ENCODE measurements at regions not wholly inside any gene's neighbourhood (a gene's known extent, or its start where the extent isn't known, plus 50 kb on each side); places are given as distances from the start of the nearest gene placed in this dataset.

DNA sequence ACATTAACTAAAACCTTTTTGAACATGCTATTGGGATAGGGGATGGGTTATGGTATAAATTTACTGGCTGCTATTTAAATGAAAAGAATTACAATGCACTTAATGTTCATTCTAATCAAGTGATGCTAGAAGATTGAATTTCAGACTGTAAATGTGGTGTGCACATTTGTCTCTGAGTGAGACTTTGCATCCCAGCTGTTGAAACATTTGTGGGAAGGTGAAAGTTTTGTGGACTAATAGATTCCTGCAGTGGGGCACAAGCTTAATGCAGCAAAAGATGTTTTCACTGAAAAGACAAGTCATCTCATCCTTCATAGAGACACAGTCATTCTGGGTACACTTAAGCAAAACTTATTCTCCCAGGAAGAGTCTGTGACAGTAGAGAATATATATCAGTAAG is 323.6 kb downstream of the NFIB start:
- Histone ChIP-seq H2AFZ (ENCODE audit: low read depth, low read length) (no peak overlapping the region), H4K20me1 (replicated peaks; ENCODE audit: control insufficient read depth, insufficient read depth, low read length) (no peaks in the 10 kb centered on the region), H3K9ac (ENCODE audit: insufficient read depth in 1 of 2, low read depth in 2 of 2, low read length in 2 of 2) (no peak overlapping the region), H3K4me2 (ENCODE audit: insufficient read depth, low read length) (no peak overlapping the region), H3K27me3 (ENCODE audit: control insufficient read depth in 2 of 2, insufficient read depth in 2 of 2, low read length in 2 of 2) (no peaks in the 10 kb centered on the region; a peak in 1 of 5 replicates), H3K4me1 (replicated peaks in 1 of 2; ENCODE audit: control insufficient read depth in 2 of 2, insufficient read depth in 2 of 2, low read length in 2 of 2) (no peaks in the 10 kb centered on the region), H3K36me3 (ENCODE audit: control insufficient read depth, insufficient read depth, low read length) (no peaks in the 10 kb centered on the region), H3K27ac (ENCODE audit: extremely low read depth, low read depth, low read length) (no peak overlapping the region), H3K4me3 (no peak overlapping the region), H3K9me1 (ENCODE audit: control insufficient read depth, insufficient read depth, low read length) (no peaks in the 10 kb centered on the region), H3K79me2 (ENCODE audit: control insufficient read depth, insufficient read depth, low read length) (no peaks in the 10 kb centered on the region), H3K9me3 (replicated peaks; ENCODE audit: control insufficient read depth, insufficient read depth, low read depth, low read length) (no peaks in the 10 kb centered on the region)
- no peak for ATAC-seq
- intact Hi-C loops (cut with micrococcal nuclease) (no loop called here), in situ Hi-C loops (cut with MboI) (no loop called here)
- no TSS peak for BruUV-seq (replicated peaks)
- no peak for TF ChIP-seq TSC22D4 (tag; IDR thresholded peaks at IDR 0.05)
- TF ChIP-seq ZNF184 (CRISPR knock-in tag; IDR thresholded peaks at IDR 0.05): no peak
- TF ChIP-seq ERF (CRISPR knock-in tag; IDR thresholded peaks at IDR 0.05): no peak
- TF ChIP-seq, protein P1, sequence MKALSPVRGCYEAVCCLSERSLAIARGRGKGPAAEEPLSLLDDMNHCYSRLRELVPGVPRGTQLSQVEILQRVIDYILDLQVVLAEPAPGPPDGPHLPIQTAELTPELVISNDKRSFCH (CRISPR knock-in tag; IDR thresholded peaks at IDR 0.05): no peak
- TF ChIP-seq, protein P1 (tag; IDR thresholded peaks at IDR 0.05): no peak
- TF ChIP-seq KAT2B (IDR thresholded peaks at IDR 0.05; ENCODE audit: low read depth, low read length): no peak
- no peak for TF ChIP-seq HCFC1 (IDR thresholded peaks at IDR 0.05; ENCODE audit: low read depth, low read length)
- FAIRE-seq: no peak
- CTCF ChIA-PET (ENCODE audit: low intra/inter-chr PET ratio): no interaction called here
- POLR2A ChIA-PET: interaction anchor here (1.1 kb wide), 1 partner anchor 10 kb away, joined by 4 read pairs; no protein-coding TSS in a partner anchor
- DNase-seq (ENCODE audit: extremely low read depth in 1 of 4, low spot score in 3 of 4): no peak

DNA sequence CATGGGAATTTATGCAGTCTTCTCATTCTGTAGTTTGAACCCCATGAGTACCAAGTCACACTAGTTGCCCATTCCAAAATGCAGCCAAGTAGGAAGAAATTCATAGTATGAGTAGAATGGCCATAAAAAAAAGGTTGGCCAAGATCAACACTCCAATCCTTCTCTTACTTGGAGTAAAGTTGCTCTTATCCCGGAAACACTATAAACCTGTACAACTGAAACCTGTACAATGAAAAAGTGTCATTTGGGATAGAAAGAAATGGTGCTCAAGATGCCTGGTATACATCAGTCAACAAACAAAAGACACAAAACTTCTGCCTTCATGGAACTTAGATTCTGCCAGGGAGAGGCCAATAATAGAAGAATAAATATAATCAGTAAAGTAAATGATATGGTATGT is 325.0 kb downstream of the NFIB start:
- no peaks in the 10 kb centered on the region; a peak in 1 of 5 replicates for H3K27me3 ChIP-seq (ENCODE audit: control insufficient read depth in 2 of 2, insufficient read depth in 2 of 2, low read length in 2 of 2)
- H3K9me3 ChIP-seq (replicated peaks; ENCODE audit: control insufficient read depth, insufficient read depth, low read depth, low read length): no peaks in the 10 kb centered on the region
- H3K9me1 ChIP-seq (ENCODE audit: control insufficient read depth, insufficient read depth, low read length): no peaks in the 10 kb centered on the region
- H2AFZ ChIP-seq (ENCODE audit: low read depth, low read length): no peak overlapping the region
- WGBS (ENCODE audit: insufficient coverage, low coverage, missing lambda C conversion rate): 0% methylated on average over 1 of the region's 1 CpG
- CTCF ChIA-PET (ENCODE audit: low intra/inter-chr PET ratio): no interaction called here
- POLR2A ChIA-PET: interaction anchor here (0.6 to 0.7 kb wide), 2 partner anchors 371 to 1063 kb away, joined by 3 to 5 read pairs; no protein-coding TSS in a partner anchor
- no peak for DNase-seq (ENCODE audit: extremely low read depth in 1 of 4, low spot score in 3 of 4)
- H3K36me3 ChIP-seq (ENCODE audit: control insufficient read depth, insufficient read depth, low read length): no peaks in the 10 kb centered on the region
- H3K4me3 ChIP-seq: no peak overlapping the region
- FAIRE-seq: no peak
- TF ChIP-seq ZNF785 (CRISPR knock-in tag; IDR thresholded peaks at IDR 0.05): no peak
- TF ChIP-seq, protein P2, sequence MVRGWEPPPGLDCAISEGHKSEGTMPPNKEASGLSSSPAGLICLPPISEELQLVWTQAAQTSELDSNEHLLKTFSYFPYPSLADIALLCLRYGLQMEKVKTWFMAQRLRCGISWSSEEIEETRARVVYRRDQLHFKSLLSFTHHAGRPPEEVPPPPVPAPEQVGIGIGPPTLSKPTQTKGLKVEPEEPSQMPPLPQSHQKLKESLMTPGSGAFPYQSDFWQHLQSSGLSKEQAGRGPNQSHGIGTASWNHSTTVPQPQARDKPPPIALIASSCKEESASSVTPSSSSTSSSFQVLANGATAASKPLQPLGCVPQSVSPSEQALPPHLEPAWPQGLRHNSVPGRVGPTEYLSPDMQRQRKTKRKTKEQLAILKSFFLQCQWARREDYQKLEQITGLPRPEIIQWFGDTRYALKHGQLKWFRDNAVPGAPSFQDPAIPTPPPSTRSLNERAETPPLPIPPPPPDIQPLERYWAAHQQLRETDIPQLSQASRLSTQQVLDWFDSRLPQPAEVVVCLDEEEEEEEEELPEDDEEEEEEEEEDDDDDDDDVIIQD (CRISPR knock-in tag; IDR thresholded peaks at IDR 0.05): no peak
- TF ChIP-seq CBX2 (IDR thresholded peaks at IDR 0.05; ENCODE audit: insufficient read depth, low read length, poor library complexity, severe bottlenecking): no peak
- TF ChIP-seq ILF3 (IDR thresholded peaks at IDR 0.05; ENCODE audit: borderline replicate concordance): no peak
- TF ChIP-seq, protein P3, sequence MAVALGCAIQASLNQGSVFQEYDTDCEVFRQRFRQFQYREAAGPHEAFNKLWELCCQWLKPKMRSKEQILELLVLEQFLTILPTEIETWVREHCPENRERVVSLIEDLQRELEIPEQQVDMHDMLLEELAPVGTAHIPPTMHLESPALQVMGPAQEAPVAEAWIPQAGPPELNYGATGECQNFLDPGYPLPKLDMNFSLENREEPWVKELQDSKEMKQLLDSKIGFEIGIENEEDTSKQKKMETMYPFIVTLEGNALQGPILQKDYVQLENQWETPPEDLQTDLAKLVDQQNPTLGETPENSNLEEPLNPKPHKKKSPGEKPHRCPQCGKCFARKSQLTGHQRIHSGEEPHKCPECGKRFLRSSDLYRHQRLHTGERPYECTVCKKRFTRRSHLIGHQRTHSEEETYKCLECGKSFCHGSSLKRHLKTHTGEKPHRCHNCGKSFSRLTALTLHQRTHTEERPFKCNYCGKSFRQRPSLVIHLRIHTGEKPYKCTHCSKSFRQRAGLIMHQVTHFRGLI (CRISPR knock-in tag; IDR thresholded peaks at IDR 0.05): no peak
- TF ChIP-seq E2F3 (CRISPR knock-in tag; IDR thresholded peaks at IDR 0.05): no peak
- TF ChIP-seq RFX5 (IDR thresholded peaks at IDR 0.05; ENCODE audit: low read depth, low read length): no peak
- no peak for TF ChIP-seq POLR2B (IDR thresholded peaks at IDR 0.05; ENCODE audit: low read depth, partially characterized antibody)
- no TSS peak for BruUV-seq (replicated peaks)
- no peak overlapping the region for H3K4me2 ChIP-seq (ENCODE audit: insufficient read depth, low read length)
- no peaks in the 10 kb centered on the region for H4K20me1 ChIP-seq (replicated peaks; ENCODE audit: control insufficient read depth, insufficient read depth, low read length)
- intact Hi-C loops (cut with micrococcal nuclease): no loop called here
- no peaks in the 10 kb centered on the region for H3K4me1 ChIP-seq (replicated peaks in 1 of 2; ENCODE audit: control insufficient read depth in 2 of 2, insufficient read depth in 2 of 2, low read length in 2 of 2)
- no peak overlapping the region for H3K9ac ChIP-seq (ENCODE audit: insufficient read depth in 1 of 2, low read depth in 2 of 2, low read length in 2 of 2)
- ATAC-seq: no peak
- no peaks in the 10 kb centered on the region for H3K79me2 ChIP-seq (ENCODE audit: control insufficient read depth, insufficient read depth, low read length)
- in situ Hi-C loops (cut with MboI): no loop called here
- no peak overlapping the region for H3K27ac ChIP-seq (ENCODE audit: extremely low read depth, low read depth, low read length)

Measured in K562 (cell line).